ENCODE measurements at regions not wholly inside any gene's neighbourhood (a gene's known extent, or its start where the extent isn't known, plus 50 kb on each side); places are given as distances from the start of the nearest gene placed in this dataset.

DNA sequence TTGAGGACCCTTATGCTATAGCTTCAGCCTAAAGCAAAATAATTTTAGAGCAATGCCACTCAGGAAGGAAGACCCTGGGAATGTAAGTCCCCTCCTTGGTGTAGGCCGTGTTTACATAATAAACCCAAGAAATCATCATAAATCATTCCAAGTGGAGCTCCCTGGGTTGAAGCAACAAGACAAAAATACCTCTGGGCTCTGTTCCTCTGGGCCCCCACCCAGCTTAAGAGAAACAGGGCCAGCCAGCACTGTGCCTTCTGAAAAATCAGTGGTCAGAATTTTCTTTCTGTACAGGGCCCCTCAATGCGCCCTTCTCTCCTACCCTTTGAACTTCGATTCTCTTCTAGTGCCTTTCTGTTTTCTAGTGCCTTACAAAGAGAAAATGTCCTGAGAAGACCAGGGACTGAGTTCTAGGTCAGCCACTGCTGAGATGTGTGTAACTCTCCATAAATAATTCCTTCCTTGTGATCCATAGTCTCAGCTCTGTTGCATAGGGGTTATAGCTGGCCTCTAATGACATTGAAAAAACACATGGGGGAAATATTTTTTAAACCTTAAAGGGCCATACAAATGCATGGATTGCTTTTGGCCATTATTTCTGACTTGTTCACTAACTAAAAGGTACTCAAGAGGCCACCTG lies 101.0 kb downstream of the ADRB2 start:
- DNase-seq (ENCODE audit: low read depth) = no peak
- no peak for TF ChIP-seq CTCF (IDR thresholded peaks at IDR 0.05; ENCODE audit: insufficient read depth, low read depth, low read length)
- no peaks in the 10 kb centered on the region for H3K36me3 ChIP-seq (ENCODE audit: control insufficient read depth, insufficient read depth, low read length)
- ChIA-PET POLR2A (no interaction called here), CTCF (interaction anchor here (0.8 to 2.4 kb wide), 3 partner anchors 13 to 106 kb away, joined by 4 to 8 read pairs (median 5); no protein-coding TSS in a partner anchor)
- no peak overlapping the region for H3K4me3 ChIP-seq (ENCODE audit: low read depth, low read length)
- no peaks in the 10 kb centered on the region for H3K27me3 ChIP-seq (ENCODE audit: control insufficient read depth, insufficient read depth, low read length)

GRCh38 chr5:148928141-148928540 lies 101.7 kb downstream of the ADRB2 start:
- Histone ChIP-seq H3K4me3 (ENCODE audit: low read depth, low read length) (no peak overlapping the region), H3K36me3 (ENCODE audit: control insufficient read depth, insufficient read depth, low read length) (no peaks in the 10 kb centered on the region), H3K27me3 (ENCODE audit: control insufficient read depth, insufficient read depth, low read length) (no peaks in the 10 kb centered on the region)
- no peak for TF ChIP-seq CTCF (IDR thresholded peaks at IDR 0.05; ENCODE audit: insufficient read depth, low read depth, low read length)
- POLR2A ChIA-PET = no interaction called here
- DNase-seq (ENCODE audit: low read depth) = no peak
- CTCF ChIA-PET = interaction anchor here (1.0 to 2.4 kb wide), 3 partner anchors 29 to 107 kb away, joined by 4 to 8 read pairs (median 5); no protein-coding TSS in a partner anchor

GRCh38 chr5:148931453-148932057 lies 105.1 kb downstream of the ADRB2 start:
- CTCF ChIA-PET = interaction anchor here (0.6 to 0.9 kb wide), 3 partner anchors 16 to 1856 kb away, joined by 5 to 6 read pairs (median 5); no protein-coding TSS in a partner anchor
- H3K27me3 ChIP-seq (ENCODE audit: control insufficient read depth, insufficient read depth, low read length) = no peaks in the 10 kb centered on the region
- DNase-seq (ENCODE audit: low read depth) = no peak
- H3K4me3 ChIP-seq (ENCODE audit: low read depth, low read length) = no peak overlapping the region
- POLR2A ChIA-PET = no interaction called here
- TF ChIP-seq CTCF (IDR thresholded peaks at IDR 0.05; ENCODE audit: insufficient read depth, low read depth, low read length) = no peak
- no peaks in the 10 kb centered on the region for H3K36me3 ChIP-seq (ENCODE audit: control insufficient read depth, insufficient read depth, low read length)

- ChIA-PET POLR2A (no interaction called here), CTCF (interaction anchor here (0.6 to 2.2 kb wide), 3 partner anchors 17 to 25 kb away, joined by 5 to 10 read pairs (median 5); no protein-coding TSS in a partner anchor)
- no peaks in the 10 kb centered on the region for H3K27me3 ChIP-seq (ENCODE audit: control insufficient read depth, insufficient read depth, low read length)
- DNase-seq (ENCODE audit: low read depth) = no peak
- H3K4me3 ChIP-seq (ENCODE audit: low read depth, low read length) = no peak overlapping the region
- no peaks in the 10 kb centered on the region for H3K36me3 ChIP-seq (ENCODE audit: control insufficient read depth, insufficient read depth, low read length)
- no peak for TF ChIP-seq CTCF (IDR thresholded peaks at IDR 0.05; ENCODE audit: insufficient read depth, low read depth, low read length)
Observed at GRCh38 chr5:148932355-148932935, 106.0 kb downstream of the ADRB2 start.

DNA sequence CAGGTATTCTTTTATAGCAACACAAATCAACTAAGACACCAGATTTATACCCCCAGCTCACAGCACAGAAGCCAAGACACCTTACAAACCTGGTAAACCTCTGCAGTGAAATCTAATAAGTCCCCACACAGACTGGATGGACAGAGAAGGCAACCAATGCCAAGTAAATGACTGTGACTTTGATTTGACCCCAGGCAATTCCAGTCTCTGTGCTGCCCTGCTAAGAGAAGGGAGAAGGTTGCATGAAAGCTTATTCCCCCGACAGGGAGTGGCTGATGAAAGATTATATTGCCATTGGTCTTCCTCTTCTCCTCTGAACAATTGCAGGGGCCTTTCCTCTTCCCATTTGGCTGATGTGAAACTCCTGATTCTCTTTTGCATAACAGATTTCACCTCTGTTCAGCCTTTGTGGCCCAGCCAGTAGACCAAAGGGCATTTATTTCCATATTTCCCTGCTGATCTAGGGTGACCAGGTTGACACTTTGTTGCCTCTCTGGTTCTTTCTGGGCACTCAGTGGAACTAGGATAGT lies 107.6 kb downstream of the ADRB2 start:
- Histone ChIP-seq H3K27me3 (ENCODE audit: control insufficient read depth, insufficient read depth, low read length) (no peaks in the 10 kb centered on the region), H3K4me3 (ENCODE audit: low read depth, low read length) (no peak overlapping the region), H3K36me3 (ENCODE audit: control insufficient read depth, insufficient read depth, low read length) (no peaks in the 10 kb centered on the region)
- DNase-seq (ENCODE audit: low read depth) = no peak
- ChIA-PET CTCF (interaction anchor here (1.1 to 2.2 kb wide), 2 partner anchors 24 to 68 kb away, joined by 3 to 10 read pairs; no protein-coding TSS in a partner anchor), POLR2A (no interaction called here)
- TF ChIP-seq CTCF (IDR thresholded peaks at IDR 0.05; ENCODE audit: insufficient read depth, low read depth, low read length) = no peak

Measured in BJ (cell line).